Activated CD8-positive, alpha-beta memory T cell treated with anti-CD3 and anti-CD28 coated beads for 4 hours (primary cell): ENCODE measurements at regions not wholly inside any gene's neighbourhood (a gene's known extent, or its start where the extent isn't known, plus 50 kb on each side); places are given as distances from the start of the nearest gene placed in this dataset.
"Not testable (repeated sequence)": the region's sequence is repeated elsewhere in the genome, so short reads cannot be mapped to it uniquely, and the experiment has no call there.

ENCODE experiments used
- DNase-seq, 2 donors: peaks; one replicate each; pipeline ENCODE4 v3.0.0-alpha.2; 2020; ENCODE audit warnings: low read depth in 2 of 2

GRCh38 chr17:77290759-77291558 lies 150.2 kb downstream of the SEC14L1 start:
- DNase-seq: not testable (repeated sequence)

GRCh38 chr17:77291591-77292386 lies 151.0 kb downstream of the SEC14L1 start:
- DNase-seq: no peak

- no peak for DNase-seq
Measured at GRCh38 chr17:77294761-77295160, 154.0 kb downstream of the SEC14L1 start.

GRCh38 chr17:77295241-77295853 lies 154.6 kb downstream of the SEC14L1 start:
- DNase-seq: no peak

- no peak for DNase-seq
Measured at GRCh38 chr17:77296769-77297409, 156.1 kb downstream of the SEC14L1 start.

- no peak for DNase-seq
Measured at GRCh38 chr17:77297693-77298666, 157.2 kb downstream of the SEC14L1 start.

GRCh38 chr17:77298811-77299210 lies 158.0 kb downstream of the SEC14L1 start:
- no peak for DNase-seq

GRCh38 chr17:77299256-77300015 lies 158.7 kb downstream of the SEC14L1 start:
- no peak for DNase-seq

GRCh38 chr17:77300016-77300686 lies 159.4 kb downstream of the SEC14L1 start:
- DNase-seq: no peak

GRCh38 chr17:77301694-77302266 lies 161.0 kb downstream of the SEC14L1 start:
- DNase-seq: no peak

GRCh38 chr17:77302682-77303081 lies 161.9 kb downstream of the SEC14L1 start:
- DNase-seq: no peak

- DNase-seq: no peak
Measured at GRCh38 chr17:77303620-77304019, 162.9 kb downstream of the SEC14L1 start.

GRCh38 chr17:77304051-77304745 lies 163.4 kb downstream of the SEC14L1 start:
- no peak for DNase-seq

GRCh38 chr17:77304746-77305473 lies 164.1 kb downstream of the SEC14L1 start:
- no peak for DNase-seq

- no peak for DNase-seq
Measured at GRCh38 chr17:77306048-77306789, 165.4 kb downstream of the SEC14L1 start.

- DNase-seq: no peak
Measured at GRCh38 chr17:77306790-77307478, 166.2 kb downstream of the SEC14L1 start.
